Forelimb muscle (tissue), 1 donor: ENCODE measurements at regions not wholly inside any gene's neighbourhood (a gene's known extent, or its start where the extent isn't known, plus 50 kb on each side); places are given as distances from the start of the nearest gene placed in this dataset.
"Not testable (repeated sequence)": the region's sequence is repeated elsewhere in the genome, so short reads cannot be mapped to it uniquely, and the experiment has no call there.

ENCODE experiments used
- DNase-seq: peaks from one replicate; pipeline ENCODE4 v3.0.0-alpha.2; 2013; ENCODE audit warnings: low read depth

DNA sequence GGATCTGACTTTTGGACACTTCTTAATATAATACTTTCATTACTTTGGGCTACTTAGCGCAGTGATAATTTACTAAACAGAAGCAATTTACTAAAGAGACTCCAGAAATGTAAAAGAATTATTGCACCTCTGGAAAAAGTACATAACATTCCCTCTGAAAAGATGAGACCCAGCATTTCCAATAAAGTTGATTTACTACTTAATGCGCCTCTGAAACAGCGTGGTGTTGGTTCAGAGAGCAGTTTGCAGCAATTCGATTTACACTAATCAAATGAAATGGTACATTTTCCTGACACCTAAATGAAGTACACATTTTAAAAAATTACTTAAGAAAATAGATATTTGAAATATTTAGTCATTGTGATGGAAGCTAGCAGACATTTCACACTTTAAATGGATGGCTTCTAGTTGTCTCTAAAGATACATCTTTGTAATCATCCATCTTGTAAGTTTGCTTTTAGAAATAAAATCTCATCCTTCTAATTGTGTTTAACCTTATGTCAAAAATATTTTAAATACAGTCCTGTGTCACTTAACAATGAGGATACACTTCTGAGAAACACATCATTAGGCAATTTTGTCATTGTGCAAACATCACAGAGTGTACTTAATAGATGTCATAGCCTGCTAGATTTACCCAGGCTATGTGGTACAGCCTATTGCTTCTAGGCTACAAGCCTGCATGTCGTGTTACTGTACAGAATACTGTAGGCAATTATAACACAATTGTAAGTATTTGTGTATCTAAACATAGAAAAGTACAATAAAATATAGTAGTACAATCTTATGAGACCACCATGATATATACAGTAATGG, 284.6 kb upstream of the UBE2E3 start:
- no peak for DNase-seq

DNA sequence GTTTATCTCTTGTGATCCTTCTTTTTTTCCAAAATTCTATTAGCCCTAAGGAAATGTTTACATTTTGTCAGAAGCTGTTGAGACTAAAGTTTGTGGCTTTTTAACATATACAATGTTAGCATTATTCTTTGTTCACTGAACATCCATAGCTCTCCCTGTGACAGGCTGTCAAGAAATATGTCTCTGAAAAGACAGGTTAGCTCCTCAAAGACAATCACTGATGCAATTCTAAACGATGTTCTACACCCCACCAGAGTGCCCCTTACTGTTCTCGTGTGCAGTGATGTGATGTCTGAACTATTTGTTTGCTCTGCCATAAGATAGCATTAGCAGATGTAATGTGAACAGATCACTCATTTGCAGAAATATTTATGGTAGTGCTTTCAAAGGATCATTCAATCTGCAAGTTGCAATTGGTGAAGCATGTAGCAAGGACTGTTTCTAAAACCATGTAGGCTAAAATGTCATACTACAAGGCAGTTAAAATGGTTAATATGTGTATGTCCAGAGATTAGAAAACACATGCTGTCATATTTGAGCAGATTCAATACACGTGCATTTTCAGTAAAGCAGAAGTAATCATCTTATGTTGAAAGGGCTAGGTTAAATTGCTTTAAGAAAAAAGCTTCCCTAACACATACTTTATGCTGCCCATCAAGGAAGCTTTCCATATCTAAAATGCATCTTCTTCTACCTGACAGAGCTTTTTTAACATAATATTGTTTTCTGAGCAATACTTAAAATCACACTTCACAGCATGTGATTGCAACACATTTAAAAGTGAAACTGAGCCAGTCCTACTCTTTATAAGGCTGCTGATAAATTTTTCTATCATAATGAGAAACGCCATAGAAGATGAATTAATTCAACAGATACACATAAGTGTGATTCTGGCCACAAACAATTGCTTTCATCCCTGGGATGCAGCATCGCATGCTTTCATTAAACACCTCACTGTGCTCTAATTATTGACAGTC, 285.7 kb upstream of the UBE2E3 start:
- no peak for DNase-seq

DNA sequence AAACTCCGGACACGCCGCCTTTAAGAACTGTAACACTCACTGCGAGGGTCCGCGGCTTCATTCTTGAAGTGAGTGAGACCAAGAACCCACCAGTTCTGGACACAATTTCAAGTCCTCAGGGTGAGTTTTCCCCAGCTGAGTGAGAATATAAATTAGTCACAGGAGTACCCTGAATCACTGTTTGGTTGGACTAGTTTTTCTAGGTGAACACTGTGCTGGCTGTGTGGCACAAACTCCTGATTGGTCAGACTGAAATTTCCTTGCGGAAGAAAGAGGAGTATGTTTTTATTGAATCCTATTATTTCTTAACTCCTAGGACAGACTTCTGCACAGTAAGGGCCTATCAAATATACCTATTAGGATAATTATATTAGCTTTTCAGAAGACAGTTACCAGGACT, 288.1 kb upstream of the UBE2E3 start:
- no peak for DNase-seq

DNA sequence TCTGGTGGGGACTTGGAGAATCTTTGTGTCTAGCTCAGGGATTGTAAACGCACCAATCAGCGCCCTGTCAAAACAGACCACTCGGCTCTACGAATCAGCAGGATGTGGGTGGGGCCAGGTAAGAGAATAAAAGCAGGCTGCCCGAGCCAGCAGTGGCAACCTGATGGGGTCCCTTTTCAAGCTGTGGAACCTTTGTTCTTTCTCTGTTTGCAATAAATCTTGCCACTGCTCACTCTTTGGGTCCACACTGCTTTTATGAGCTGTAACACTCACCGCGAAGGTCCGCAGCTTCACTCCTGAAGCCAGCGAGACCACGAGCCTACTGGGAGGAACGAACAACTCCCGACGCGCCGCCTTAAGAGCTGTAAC, 288.6 kb upstream of the UBE2E3 start:
- DNase-seq = not testable (repeated sequence)

GRCh38 chr2:180691186-180691854, 289.1 kb upstream of the UBE2E3 start:
- DNase-seq = not testable (repeated sequence)

DNA sequence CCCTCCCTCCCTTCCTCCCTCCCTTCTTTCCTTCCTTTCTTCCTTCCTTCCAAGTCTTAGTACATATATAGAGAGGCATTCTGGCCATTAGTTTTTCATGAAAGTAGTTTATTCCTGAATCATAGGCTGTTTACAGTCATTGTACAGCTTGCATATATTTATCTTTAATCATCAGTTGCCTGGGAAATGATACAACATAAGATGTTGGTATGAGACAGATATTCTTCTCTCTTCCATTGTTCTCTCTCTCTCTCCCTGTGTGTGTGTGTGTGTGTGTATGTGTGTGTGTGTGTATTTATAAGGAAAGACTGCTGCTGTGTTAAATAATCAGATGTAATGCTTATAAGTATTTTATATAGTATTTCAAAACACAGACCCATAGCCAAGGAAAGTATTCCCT, 289.8 kb upstream of the UBE2E3 start:
- DNase-seq = no peak

DNA sequence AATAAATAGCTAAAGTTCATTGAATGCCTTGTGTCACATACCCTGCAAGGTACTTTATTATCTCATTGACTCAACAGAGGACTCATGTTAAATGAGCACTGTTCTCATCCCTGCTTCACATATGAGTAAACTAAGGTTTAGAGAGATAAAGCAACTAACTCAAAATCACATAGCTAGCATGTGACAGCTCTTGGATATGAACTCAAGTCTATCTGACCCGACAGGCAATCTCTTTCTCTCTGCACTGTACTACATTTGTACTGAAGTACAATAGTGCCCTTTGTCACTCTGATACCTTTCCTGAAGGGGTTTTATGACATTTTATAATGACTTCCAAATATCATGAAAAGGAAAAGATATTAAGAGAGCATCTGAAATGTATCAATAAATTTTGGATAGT, 297.5 kb upstream of the UBE2E3 start:
- DNase-seq = no peak

DNA sequence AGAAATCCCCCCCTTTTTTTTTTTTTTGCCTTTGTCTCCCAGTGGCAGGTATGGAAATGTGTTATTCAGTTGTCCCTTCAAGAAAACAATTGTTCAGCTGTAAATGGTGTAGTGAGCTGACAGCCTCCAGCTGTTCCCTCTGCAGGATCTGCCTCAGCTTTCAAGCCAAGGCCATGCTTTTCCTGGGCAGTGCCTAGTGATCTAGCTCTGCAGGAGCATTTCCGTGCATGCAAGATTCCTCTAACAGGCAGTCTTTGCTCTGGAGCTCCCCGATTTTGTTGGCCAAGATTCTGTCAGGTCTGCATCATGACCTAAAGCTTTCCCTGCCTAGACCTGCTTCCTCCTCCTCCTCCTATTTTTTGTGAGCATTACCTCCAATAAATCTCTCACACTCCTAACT, 300.7 kb upstream of the UBE2E3 start:
- DNase-seq = no peak

DNA sequence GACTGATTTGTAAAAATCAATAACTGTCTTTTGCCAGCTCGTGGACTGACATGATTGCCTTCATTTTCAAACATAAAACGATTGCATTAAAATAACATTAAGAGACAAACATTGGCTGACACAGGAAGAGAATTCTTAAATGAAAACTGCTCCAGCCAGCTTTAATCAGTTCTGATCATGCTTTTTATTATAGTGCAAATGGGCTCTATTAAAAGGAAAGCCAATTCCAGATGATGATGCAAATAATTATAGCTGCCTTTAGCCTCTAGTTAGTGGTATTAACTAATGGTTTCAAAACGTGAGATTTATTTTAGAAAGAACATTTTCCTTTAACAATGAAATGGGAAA, 301.8 kb upstream of the UBE2E3 start:
- DNase-seq = no peak

GRCh38 chr2:180677930-180678624, 302.3 kb upstream of the UBE2E3 start:
- no peak for DNase-seq

GRCh38 chr2:180677200-180677599, 303.2 kb upstream of the UBE2E3 start:
- DNase-seq = no peak

DNA sequence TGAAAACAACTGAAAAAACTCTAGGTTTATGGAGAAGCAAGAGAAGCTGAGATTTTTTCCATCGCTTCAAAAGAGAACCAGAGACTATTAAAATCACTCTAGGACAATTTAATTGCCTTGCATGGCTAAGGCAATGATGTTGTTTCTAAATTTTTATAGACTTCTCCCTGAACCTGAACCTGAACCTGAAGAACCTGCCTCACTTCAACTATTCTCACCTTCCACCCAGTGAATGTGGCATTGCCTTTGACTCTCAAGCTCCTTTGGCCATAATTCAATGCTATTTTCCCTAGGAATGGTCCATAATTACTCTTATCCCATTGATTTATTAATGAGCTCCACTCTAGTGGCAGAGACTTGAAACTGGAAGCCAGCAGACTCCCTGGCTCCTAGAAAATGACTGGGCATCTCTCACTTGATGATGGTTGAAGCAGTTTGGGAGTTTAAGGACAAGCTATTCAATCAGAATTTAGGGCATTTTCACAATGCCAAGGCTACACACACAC, 303.8 kb upstream of the UBE2E3 start:
- no peak for DNase-seq

DNA sequence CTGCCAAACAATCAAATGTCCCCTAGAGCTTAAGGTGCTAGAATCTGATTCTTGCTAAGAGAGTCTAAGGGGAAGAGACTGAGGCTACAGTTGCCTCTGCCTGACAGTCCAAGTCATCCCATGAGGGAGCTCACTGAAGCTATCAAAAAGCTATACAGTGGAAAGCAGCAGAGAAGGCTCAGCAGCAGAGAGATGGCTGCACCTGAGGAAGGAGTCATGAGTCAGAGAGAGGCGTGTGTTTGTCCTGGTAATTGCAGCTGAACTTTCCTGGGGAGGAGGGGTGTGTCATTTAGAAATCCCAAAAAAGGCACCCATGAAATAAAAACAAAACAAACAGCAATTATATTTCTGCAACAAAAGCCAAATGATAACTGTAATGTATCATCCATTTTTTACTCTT, 305.2 kb upstream of the UBE2E3 start:
- no peak for DNase-seq

DNA sequence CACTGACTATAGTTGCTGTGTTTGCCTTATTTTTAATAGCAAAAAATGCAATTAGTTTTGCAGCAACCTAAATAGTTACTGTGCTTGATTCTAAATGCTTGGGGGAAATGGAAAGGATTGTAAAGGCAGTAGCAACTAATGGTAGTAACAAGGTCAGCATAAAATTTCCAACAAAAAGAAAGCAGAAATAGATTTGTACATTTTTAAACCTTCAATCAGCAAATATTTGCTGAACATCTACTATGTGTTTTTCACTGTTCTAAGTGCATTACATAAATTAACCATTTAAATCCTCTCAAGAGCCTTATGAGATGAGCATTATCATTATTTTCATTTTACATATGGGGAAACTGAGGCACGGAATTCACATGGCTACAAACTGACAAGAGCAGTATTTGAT, 308.0 kb upstream of the UBE2E3 start:
- DNase-seq = no peak

GRCh38 chr2:180670302-180671003, 310.0 kb upstream of the UBE2E3 start:
- DNase-seq = no peak

DNA sequence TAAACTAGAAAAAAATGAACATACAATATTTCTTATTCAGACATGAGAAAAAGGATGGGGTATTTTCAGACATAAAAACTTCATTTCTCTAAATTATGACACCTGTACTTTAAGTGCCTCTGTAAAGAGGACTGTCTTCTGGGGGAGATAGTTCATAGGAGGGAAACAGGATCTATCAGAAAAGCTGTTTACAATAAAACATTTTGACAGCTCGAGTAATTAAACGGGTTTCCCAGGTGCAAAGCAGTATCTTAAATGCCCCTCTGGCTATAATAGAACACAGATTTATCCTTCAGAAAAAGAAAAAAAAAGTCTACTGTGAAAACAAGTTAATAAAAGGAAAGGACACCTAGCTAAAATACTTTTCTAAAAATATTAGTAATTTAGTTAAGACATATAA, 311.4 kb upstream of the UBE2E3 start:
- DNase-seq = no peak

DNA sequence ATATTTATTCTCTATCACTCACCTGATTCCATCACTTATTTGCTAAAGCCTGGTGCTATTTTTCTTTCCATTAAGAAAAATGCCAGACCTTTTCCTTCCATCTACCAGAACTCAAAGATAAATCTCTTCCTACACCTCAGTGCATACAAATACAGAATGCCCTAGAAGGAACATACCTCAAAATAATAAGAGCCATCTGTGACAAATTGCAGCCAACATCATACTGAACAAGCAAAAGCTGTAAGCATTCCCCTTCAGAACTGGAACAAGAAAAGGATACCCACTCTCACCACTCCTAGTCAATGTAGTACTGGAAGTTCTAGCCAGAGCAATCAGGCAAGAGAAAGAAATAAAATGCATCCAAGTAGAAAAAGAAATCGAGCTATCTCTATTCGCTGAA, 315.9 kb upstream of the UBE2E3 start:
- DNase-seq = no peak

DNA sequence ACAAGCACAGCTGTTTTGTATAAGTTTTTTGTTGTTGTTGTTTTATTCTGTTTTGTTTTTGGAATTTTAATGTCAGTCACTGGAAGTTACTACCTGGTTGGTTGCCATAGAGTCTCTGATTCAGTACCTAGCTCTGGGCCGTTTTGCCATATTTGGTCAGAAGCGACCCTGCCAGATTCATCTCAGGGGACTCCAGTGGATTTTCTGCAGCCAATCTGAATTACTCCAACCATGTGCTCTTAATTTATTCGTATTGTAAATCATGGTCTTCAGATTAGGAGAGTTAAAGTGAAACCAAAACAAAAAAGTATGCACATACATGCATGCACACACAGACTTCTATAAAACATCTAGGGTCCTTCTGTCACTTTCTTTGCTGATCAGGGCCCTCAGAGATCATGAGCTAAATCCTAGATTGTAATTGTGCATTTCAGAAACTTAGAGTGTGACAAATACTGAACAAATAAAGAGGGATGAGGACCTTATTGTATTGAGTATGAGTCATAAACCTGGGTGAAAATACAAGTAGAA, 317.4 kb upstream of the UBE2E3 start:
- no peak for DNase-seq

- DNase-seq = no peak
Measured at GRCh38 chr2:180662521-180662920, 317.9 kb upstream of the UBE2E3 start.

GRCh38 chr2:180661686-180662030, 318.7 kb upstream of the UBE2E3 start:
- no peak for DNase-seq
